NCI-H2081 (cell line): ENCODE measurements at regions not wholly inside any gene's neighbourhood (a gene's known extent, or its start where the extent isn't known, plus 50 kb on each side); places are given as distances from the start of the nearest gene placed in this dataset.
"Not testable (repeated sequence)": the region's sequence is repeated elsewhere in the genome, so short reads cannot be mapped to it uniquely, and the experiment has no call there.

Source experiments
- DNase-seq, 2 experiments: peaks; one replicate each; lab custom pipeline; 2025; lab: John Stamatoyannopoulos, UW

- no peak for DNase-seq
Observed at GRCh38 chr10:84700668-84701369, 372.4 kb downstream of the CCSER2 start.

GRCh38 chr10:84701370-84701720 is 373.0 kb downstream of the CCSER2 start:
- no peak for DNase-seq

- no peak for DNase-seq
Observed at GRCh38 chr10:84704101-84704500, 375.7 kb downstream of the CCSER2 start.

DNA sequence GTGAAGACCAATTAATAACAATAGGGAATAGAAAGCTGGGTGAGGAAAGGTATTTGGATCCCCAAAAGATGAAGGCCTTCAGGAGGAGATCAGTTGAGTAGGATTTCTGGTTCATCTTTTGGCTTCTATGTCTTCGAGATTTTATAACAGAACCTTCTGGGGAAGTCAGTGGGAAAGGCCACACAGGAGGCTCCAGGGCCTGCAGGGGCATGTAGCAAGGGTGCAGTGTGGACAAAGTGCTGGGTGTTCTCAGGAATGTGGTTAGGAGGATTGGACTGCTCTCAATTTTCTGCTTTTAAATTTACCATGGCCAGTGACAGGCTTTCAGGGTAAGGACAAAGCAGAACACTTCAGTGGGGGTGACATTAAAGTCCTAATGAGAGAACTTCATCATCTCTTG is 378.0 kb downstream of the CCSER2 start:
- no peak for DNase-seq

DNA sequence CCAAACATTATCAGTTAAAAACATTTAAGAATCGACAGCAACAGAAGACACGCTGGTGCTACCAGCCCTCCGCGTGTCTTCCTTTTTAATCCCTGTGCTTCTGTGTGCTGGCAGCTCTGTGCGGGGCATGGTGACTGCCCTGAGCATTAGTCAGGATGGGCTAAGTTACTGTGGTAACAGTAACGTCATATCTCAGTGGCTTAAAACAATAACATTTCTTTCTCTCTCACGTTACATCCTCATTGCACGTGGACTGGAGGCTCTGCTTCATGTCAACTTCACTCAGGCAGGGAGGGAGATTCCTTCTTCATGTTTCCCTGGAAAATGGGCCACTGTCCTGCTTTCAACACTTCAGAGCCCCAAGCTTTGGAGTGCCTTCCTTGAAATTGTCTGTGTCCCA is 378.5 kb downstream of the CCSER2 start:
- no peak for DNase-seq

- DNase-seq = peak; percentile 9 to 20
Observed at GRCh38 chr10:84715911-84716310, 387.5 kb downstream of the CCSER2 start.

DNA sequence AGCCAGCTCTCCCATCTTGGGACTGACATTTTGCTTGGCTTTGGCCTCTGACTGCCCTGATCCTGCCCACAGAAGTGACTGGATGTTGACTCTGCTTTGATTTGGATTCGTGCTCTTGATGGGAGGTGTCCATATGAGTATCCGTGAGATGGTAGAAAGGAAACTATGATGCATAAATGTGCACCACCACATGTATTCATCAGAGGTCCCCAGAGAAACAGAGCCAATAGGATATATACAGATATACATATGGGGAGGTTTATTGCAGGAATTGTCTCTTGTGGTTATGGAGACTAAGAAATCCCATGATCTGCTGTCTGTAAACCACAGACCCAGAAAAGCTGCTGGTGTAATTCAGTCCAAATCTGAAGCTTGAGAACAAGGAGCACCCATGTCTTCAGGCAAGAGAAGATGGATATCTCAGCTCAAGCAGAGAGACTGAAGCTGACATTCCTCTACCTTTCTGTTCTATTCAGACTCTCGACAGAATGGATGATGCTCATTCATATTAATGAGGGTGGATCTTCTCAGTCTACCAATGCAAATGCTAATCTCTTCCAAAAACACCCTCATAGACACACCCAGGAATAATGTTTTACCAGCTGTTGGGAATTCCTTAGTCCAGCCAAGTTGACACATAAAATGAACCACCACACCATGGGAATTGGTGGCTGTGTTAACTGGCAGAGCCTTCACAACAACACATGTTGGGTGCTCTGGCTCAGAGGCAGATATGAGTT is 390.7 kb downstream of the CCSER2 start:
- DNase-seq = no peak

DNA sequence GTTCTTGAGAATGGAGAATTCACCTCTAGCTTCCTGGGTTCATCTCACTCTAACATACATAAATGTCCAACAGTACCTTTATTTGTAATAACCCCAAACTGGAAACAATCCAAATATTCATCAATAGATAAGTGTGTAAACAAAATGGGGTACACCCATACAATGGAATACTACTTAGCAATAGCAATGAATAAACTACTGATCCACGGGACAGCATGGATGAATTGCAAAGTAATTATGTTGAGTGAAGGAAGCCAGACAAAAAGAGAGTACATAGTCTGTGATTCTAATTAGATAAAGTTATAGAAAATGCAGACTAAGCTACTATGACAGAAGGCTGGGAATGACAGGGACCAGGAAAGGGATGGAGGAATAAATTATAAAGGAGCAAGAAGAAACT is 391.3 kb downstream of the CCSER2 start:
- no peak for DNase-seq

DNA sequence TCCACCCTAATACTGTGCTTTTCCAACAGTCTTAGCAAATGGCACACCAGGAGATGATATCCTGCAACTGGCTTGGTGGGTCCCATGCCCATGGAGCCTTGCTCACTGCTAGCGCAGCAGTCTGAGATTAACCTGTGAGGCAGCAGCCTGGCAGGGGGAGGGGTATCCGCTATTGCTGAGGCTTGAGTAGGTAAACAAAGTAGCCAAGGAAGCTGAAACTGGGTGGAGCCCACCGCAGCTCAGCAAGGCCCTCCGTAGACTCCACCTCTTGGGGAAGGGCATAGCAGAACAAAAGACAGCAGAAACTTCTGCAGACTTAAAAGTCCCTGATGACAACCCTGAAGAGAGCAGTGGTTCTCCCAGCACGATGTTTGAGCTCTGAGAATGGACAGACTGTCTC is 399.0 kb downstream of the CCSER2 start:
- no peak for DNase-seq

DNA sequence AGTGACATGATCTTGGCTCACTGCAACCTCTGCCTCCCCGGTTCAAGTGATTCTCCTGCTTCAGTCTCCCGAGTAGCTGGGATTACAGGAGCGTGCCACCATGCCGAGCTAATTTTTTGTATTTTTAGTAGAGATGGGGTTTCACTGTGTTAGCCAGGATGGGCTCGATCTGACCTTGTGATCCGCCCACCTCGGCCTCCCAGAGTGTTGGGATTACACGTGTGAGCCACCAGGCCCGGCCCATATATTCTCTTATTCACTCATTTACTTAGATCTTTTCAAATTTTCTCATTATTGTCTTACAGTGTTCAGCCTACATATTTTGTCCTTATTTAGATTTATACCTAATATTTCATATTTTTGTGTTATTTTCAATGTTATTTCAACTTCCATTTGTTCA is 410.7 kb downstream of the CCSER2 start:
- not testable (repeated sequence) for DNase-seq

GRCh38 chr10:84739641-84740040 is 411.3 kb downstream of the CCSER2 start:
- DNase-seq = no peak

GRCh38 chr10:84743483-84743882 is 415.1 kb downstream of the CCSER2 start:
- DNase-seq = no peak

GRCh38 chr10:84755311-84755710 is 426.9 kb downstream of the CCSER2 start:
- no peak for DNase-seq

- not testable (repeated sequence) for DNase-seq
Observed at GRCh38 chr10:84756653-84757052, 428.3 kb downstream of the CCSER2 start.

DNA sequence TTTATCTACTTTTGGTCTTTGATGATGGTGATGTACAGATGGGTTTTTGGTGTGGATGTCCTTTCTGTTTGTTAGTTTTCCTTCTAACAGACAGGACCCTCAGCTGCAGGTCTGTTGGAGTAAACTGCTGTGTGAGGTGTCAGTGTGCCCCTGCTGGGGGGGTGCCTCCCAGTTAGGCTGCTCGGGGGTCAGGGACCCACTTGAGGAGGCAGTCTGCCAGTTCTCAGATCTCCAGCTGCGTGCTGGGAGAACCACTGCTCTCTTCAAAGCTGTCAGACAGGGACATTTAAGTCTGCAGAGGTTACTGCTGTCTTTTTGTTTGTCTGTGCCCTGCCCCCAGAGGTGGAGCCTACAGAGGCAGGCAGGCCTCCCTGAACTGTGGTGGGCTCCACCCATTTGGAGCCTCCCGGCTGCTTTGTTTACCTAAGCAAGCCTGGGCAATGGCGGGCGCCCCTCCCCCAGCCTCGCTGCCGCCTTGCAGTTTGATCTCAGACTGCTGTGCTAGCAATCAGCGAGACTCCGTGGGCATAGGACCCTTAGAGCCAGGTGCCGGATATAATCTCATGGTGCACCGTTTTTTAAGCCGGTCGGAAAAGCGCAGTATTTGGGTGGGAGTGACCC is 433.7 kb downstream of the CCSER2 start:
- DNase-seq = not testable (repeated sequence)

DNA sequence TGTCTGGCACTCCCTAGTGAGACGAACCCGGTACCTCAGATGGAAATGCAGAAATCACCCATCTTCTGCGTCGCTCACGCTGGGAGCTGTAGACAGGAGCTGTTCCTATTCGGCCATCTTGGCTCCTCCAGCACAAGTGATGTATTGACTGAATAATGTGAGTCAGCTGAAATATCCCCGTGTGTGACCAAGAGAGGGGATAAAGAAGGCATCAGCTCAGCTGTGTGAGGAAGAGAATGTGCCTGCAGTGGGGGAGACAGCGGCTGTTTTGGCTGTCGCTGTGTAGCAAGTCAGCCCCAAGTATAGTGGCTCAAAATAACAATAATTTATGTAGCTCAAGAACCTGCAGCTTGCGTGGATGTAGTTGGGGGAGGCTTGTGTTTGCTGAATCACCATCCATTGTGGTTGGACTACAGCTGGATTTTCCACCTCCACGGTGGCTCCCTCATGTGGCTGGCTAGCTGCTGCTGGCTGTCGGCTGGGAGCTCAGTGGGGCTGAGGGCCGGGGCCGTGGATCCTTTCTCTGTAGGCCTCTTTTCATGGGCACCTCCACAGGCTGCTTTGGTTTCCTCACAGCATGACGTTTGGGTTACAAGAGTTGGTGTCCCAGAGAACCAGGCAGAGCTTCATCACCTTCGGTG is 434.5 kb downstream of the CCSER2 start:
- no peak for DNase-seq

DNA sequence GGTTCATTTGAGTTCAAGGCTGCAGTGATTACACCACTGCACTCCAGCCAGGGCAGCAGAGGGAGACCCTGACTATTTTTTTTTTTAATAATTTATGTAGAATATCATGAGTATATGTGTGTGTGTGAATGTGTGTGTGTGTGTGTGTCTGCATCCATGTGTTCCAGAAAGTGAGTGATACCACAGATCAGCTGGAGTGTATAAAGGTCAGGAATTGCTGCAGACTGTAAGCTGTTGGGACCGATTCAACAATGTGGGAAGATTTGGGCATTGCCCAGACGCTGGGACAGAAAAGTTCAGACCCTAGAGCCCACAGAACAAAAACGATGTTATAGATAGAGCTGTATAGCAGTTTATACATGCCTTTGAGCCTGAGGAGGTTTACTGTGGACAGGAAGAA is 435.6 kb downstream of the CCSER2 start:
- DNase-seq = no peak

DNA sequence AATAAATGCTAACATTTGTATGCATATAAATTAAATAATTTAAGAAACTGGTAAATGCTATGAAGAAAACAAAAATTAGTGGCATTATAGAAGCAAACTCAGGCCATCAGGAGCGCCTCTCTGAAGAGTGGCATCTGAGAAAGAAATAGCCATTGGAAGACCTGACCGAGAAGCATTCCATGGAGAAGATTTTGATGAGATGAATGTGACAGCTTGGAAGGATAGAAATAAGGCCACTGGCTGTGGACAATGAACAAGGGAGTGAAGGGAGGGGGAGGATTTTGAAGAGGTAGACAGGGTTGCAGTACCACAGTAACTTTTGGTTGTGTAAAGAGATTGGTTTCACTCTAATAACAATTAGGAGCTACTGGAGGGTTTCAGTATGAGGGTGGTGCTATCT is 436.7 kb downstream of the CCSER2 start:
- no peak for DNase-seq

GRCh38 chr10:84765656-84766055 is 437.3 kb downstream of the CCSER2 start:
- no peak for DNase-seq

DNA sequence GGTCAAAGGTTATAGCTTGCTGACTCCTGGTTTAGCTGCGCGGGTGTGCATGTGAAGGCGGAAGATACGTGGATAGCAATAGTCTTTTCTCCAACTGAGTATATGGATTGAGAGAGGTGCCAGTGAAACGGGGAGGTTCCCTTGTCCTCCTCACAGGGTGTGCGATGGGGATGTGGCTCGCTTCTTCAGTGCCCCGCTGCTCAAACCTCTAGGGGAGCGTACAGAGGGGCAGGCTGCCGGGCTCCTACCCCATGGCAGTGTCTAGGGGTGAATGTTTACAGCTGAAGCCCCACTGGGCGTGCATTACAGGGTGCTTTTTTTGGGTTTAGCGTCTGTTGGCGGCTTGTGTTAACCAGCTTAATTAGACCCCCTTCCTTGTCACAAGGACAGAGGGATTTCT is 438.5 kb downstream of the CCSER2 start:
- DNase-seq = no peak

- DNase-seq = no peak
Observed at GRCh38 chr10:84768132-84768531, 439.7 kb downstream of the CCSER2 start.

DNA sequence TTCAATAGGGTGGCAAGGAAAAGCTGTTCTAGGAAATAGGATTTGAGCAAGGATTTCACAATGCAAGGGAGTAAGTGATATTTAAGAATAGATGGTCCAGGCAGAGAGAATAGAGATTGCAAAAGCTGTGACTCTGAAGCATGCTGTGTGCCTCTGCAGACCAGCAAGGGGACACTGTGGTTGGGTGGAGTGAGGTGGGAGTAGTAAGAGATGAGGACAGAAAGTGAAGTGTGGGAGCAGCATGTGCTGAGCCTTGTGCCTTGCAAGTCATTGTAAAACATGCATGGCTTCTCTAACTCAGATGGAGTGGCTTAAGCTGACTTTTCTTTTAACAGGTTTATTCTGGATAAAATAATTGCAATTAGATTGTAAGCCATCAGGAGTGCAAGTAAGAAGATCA is 442.4 kb downstream of the CCSER2 start:
- DNase-seq = no peak

DNA sequence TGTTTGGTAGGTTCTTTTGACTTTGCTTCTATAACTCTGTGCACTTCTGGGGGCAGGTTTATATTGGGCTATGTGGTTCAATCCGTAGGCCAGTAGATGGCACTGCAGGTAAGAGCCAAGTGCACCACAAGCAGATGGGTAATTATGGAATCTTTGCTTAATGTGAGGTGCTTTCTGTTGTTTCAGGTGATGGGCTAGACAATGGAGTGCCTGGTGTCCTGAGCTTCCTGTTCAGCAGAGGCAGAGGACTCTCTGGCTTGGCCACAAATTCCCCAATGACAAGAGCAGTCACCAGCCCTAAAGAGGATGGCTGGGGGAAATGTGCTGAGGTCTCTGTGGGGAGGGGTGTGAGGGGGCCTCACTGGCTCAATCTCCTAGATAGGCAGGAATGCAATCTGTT is 455.0 kb downstream of the CCSER2 start:
- peak; percentile 45 to 72 for DNase-seq
